HG03575 (cell line): ENCODE measurements at regions not wholly inside any gene's neighbourhood (a gene's known extent, or its start where the extent isn't known, plus 50 kb on each side); places are given as distances from the start of the nearest gene placed in this dataset.

ENCODE experiments used
- ATAC-seq: cut with Tn5 transposase; IDR thresholded peaks from one replicate; pipeline ENCODE4 v1.9.1; 2021; ENCODE audit not compliant: unreplicated experiment, insufficient number of reproducible peaks, low FRiP score; ENCODE audit errors: extremely low read depth

- no peak for ATAC-seq
Measured at GRCh38 chr3:72129501-72130094, 344.6 kb upstream of the PROK2 start.

- no peak for ATAC-seq
Measured at GRCh38 chr3:72128921-72129320, 344.0 kb upstream of the PROK2 start.

DNA sequence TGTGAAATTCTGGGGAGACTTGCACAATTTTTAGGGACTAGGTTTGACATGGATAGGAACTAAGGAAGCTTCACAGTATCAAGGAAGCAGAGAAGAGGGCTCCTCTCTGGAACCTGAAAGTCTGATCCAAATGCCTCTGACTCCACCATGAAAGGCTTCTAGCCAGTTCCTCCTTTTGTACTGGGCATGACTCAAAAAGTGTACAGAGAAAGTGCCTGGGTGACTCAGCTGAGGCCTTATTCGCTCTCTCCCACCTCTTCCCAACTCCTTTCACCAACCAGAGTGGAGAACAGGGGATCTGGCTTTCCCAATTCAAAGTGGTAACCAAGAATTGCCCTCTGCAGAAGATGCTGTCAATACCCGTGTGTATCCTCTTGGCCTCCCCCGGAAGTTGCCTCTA lies 342.9 kb upstream of the PROK2 start:
- no peak for ATAC-seq

- no peak for ATAC-seq
Measured at GRCh38 chr3:72127224-72127612, 342.3 kb upstream of the PROK2 start.

GRCh38 chr3:72126441-72127223 lies 341.7 kb upstream of the PROK2 start:
- ATAC-seq, result no peak

GRCh38 chr3:72123908-72124441 lies 339.0 kb upstream of the PROK2 start:
- ATAC-seq, result no peak

DNA sequence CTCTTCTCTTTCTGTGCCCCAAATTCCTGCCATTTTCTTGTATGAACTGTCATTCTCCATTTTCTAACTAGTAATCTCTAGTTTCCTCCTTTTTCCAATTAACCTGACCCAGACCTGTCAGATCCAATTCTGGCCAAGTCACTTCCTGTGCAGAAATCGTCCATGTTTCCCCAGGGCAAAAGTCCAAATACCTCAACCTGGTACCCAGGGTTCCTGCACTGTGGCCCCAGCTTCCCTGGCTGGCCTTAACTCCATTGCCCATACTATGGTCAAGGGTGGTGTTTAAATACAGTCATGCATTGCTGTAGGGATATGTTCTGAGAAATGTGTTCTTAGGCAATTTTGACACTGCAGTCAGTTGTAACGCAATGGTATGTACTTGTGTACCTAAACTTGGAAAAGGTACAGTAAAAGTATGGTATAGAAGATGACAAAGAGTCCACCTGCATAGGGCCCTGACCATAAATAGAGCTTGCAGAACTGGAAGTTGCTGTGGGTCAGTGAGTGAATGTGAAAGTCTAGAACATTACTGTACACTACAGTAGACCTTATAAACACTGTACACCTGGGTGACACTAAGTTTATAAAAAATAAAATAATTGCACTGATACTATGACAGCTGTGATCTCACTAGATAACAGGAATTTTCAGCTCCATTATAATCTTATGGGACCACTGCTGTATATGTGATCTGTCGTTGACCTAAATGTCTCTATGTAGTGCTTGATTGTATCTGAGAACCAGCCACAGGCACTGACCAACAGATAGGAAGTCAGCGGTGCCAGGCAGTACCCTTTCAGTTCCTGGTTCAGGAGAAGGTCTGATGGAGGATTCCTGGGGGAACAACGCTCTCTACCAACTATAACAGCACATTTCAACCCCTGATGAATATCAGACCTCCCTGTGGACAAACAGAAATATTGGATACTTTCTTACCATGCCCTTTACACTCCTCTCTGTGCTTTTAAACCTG lies 336.1 kb upstream of the PROK2 start:
- ATAC-seq, result no peak

DNA sequence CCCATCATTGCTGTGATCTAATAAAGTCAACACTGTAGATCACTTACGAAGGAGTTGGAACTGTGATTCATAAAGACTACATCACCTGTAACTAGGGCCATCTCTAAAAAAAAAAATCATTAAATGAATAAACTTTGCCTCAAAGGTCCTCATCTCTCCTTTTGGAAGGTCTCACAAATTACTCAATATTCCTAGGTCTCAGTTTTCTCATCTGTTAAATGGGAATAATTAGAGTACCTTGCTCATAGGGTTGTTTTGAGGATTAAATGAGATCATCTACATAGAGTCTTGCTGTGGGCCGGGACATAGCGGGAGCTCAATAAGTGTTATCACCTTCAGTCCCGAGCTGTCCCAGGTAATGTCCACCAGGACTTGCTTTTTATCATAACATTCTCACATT lies 335.1 kb upstream of the PROK2 start:
- ATAC-seq, result no peak

DNA sequence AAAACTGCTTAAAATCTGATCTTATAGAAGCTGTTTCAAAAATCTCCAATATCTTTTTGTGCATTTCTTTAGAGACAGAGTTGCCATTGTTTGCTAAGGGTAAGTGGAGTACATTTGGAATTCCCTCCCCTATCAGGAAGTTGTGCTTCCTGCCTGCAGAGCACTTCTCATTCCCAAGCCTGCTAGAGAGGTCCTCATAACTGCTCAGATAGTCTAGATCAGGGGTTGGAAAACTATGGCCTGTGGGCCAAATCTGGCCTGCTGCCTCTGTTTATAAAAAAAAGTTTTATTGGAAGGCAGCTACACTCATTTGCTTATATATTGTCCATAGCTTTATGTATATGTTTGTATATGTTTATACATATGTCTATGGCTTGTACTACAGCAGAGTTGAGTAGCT lies 333.7 kb upstream of the PROK2 start:
- ATAC-seq, result no peak

GRCh38 chr3:72116226-72116625 lies 331.3 kb upstream of the PROK2 start:
- no peak for ATAC-seq

DNA sequence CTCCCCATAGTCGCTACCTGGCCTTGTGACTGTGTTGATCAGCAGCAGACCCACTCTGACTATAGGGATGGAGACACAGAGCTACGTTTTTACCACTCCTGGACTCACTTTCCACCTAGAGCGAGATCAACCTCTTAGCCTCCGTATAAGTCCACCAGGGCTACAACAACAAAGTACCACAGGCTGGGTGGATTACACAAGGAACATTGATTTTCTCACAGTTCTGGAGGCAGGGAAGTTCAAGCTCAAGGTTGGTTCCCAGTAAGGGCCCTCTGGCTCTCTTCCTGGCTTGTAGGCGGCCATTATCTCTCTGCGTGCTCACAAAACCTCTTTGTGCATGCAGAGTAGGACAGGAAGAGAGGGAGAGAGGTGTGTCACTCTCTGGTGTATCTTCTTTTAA lies 330.4 kb upstream of the PROK2 start:
- no peak for ATAC-seq

- no peak for ATAC-seq
Measured at GRCh38 chr3:72114773-72115172, 329.8 kb upstream of the PROK2 start.

DNA sequence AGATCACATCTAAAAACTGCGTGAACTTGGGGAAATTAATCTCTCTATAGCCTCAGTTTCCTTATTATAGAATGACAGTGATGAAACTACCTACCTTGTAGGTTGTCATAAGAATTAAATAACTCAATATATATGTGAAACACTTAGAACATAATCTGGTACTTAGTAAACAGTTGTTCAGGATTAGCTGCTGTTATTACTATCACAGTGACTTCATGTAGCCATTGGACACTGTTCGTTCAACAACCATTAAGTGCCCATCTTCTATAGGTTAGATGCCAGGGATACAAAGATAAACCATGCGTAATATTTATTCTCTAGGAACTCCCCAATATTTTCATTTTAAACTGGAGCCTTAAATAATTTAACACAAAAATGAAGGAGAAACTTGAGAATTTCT lies 329.0 kb upstream of the PROK2 start:
- ATAC-seq, result no peak

DNA sequence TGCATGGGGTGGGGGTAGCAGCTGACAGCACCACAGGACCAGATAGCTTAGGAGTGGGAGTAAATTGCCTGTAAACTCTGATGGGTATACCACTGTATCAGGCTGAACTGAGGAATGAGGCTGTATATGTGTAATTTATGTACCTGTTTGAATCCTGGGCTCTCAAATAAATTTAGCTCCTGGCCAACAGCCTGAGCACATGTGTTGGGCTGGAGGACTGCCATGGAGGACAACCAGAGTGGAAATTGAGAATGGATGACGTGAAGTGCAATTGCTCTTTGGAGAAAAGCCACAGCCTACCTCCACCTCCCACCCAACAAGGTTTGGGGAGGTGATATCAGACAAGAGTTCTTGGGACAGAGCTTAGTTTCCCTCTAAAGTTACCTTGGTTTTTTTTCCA lies 328.6 kb upstream of the PROK2 start:
- ATAC-seq, result no peak

DNA sequence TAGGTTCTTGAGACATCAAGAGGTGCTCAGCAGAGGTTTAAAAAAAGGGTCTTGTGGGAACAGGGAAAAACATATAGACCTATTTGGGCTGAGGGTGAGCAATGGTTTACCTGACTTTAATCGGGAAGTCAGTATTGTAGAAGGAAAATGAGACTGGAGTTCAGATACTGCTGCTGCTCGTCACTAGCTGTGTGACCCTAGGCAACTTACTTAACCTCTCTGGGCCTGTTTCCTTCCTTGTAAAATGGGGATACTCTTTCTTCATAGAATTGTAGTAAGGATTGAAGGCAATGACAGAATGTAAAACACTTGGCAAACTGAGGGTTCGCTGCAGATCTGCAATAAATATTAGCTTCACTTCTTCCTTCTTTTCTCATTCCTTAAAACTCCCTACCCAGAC lies 327.5 kb upstream of the PROK2 start:
- ATAC-seq, result no peak

DNA sequence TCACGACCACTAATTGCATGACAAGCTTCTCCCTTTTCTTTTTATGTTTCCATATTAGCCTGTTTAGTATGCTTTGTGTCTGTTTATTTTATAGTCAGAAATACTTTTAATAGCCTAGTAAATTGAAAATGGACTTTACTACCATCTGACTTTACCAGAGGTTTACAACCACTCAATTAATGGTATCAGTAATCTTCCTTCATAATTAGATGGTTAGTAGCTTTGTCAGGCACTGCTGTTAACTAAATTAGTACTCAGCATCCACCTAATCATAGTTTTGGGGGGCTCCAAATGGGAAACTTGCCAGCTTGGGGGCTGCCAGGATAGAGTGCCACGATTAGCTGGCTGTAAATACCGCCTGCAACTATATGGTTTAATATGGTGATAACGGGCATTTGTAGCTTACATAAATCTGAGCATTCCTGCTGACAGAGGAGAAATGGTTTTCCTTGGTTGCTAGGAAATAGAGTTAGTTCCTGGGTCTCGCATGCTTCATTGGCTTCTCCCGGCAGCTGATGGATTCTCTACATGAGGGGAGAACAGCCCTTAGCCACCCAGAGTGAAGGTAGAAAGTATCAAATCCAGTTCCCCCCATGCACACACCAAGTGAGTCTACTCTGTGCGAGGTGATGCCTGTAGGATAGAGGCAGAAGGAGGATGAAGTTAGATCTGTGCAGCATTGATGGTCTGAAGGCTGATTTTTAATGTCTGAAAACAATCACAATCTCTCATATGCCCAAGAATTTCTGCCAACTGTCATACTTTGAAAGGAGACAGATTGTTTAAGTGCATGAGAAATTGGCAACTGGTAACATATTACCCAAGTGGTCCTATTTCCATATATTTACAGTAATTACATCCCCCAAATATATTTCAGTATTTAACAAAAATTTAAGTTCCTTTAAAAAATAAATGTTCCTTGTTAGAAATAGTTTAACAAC lies 326.6 kb upstream of the PROK2 start:
- ATAC-seq, result no peak

- ATAC-seq, result no peak
Measured at GRCh38 chr3:72109327-72110259, 324.6 kb upstream of the PROK2 start.

- no peak for ATAC-seq
Measured at GRCh38 chr3:72105306-72105705, 320.4 kb upstream of the PROK2 start.
